HG03439 (cell line): ENCODE measurements at regions not wholly inside any gene's neighbourhood (a gene's known extent, or its start where the extent isn't known, plus 50 kb on each side); places are given as distances from the start of the nearest gene placed in this dataset.
"Not testable (repeated sequence)": the region's sequence is repeated elsewhere in the genome, so short reads cannot be mapped to it uniquely, and the experiment has no call there.

ENCODE experiments used
- ATAC-seq: cut with Tn5 transposase; IDR thresholded peaks from one replicate; pipeline ENCODE4 v1.9.1; 2021; ENCODE audit warnings: mild to moderate bottlenecking, moderate library complexity; ENCODE audit not compliant: unreplicated experiment

DNA sequence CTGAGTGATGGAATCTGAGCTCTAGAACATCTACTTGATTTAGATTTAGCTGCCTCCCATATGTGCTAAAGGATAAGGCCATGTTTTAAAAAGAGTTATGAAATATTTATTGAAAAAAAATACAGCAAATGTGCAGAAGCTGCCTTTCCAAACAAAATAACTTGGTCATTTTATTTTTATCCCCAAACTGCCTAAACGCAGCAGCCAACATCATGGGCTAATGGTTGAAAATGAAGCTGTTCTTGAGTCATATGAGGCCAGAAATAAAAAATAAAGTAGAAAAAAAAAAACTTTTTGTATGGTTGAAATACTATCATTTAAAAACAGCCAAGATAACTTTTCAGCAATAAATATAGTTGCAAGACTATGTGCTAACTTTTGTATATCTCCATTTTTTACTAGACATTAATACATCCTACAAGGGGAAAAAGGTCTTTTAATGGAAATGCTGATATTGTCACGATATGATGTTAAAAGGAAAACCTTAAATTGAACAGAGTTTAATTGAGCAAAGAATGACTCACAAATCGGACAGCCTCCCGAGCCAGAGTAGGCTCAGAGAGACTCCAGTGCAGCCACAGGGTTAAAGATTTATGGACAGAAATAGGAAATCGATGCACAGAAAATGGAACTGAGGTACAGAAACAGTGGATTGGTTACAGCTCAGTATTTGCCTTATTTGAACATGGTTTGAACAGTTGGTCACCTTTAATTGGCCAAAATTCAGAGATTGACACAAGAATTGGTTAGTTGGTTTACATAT lies 305.8 kb downstream of the MDFIC start:
- no peak for ATAC-seq

GRCh38 chr7:115226410-115226809 lies 304.5 kb downstream of the MDFIC start:
- no peak for ATAC-seq

- ATAC-seq, result no peak
These were observed 303.0 kb downstream of the MDFIC start for GRCh38 chr7:115224922-115225321.

- no peak for ATAC-seq
These were observed 302.1 kb downstream of the MDFIC start for GRCh38 chr7:115223959-115224358.

DNA sequence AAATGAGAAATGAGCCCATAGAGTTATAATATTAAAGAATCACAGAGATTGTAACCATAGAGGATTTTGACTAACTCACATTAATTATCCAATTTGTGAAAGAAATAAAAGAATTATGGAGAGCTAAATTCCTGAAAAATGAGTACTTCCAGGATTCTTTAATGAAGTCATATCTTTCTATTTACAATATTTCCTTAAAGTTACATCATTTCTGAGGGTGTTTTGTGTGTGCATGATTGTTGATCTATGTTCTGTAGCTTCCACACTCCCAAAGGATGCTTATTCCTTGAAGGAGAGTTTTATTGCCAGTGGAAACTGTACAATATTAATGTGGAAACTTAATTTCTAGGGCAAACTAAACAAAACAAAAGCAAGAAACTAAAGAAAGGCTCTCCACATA lies 299.6 kb downstream of the MDFIC start:
- ATAC-seq, result no peak

GRCh38 chr7:115218076-115218475 lies 296.2 kb downstream of the MDFIC start:
- no peak for ATAC-seq

- no peak for ATAC-seq
These were observed 295.5 kb downstream of the MDFIC start for GRCh38 chr7:115217373-115217772.

DNA sequence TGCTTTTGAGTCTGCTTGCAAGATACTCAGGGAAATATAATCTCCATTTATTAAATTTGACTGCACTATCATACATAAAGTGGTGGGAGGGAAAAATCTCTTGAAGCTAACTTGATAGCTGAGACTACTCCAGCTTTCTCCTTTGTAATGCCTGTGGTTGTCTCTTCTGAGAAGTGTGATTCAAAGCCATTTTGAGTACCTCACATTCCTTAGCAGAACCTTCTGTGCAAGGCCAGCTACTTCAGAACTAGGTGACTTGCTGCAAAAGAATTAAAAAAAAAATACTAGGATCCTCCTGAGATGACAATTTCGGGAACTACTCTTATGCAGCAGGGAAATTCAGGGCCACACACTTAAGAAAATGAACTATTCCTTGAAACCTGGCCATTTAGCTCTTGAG lies 294.8 kb downstream of the MDFIC start:
- ATAC-seq, result no peak

DNA sequence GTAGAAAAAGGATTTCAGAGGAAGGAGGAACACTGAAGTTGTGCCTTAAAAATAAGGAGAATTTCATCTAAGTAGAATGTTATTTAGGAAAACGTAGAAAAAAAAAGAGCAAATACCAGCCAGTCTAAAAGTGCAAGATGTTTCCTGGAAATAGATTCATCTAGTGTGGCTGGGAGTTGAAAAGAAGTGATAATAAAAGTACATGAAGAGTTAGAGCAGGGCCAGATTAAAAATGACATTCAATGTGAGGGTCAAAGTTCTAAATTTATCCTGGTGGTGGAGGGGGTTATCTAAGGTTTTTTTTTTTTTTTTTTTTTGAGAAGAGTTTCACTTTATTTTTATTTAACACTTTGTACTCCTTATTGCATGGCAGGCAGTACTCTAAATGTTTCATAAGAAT lies 289.3 kb downstream of the MDFIC start:
- ATAC-seq, result no peak

DNA sequence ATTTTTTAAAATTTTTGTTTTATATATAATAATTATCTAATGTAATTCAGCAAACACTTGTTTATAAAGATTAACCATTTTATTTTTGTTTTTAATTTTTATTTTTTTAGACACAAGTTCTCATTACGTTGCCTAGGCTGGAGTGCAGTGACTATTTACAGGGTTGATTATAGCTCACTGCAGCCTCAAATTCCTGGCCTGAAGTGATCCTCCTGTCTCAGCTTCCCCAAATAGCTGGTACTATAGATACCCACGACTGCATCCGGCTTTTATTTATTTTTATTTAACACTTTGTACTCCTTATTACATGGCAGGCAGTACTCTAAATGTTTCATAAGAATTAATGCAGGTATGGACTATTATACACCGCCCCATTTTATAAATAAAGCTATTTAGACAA lies 288.7 kb downstream of the MDFIC start:
- no peak for ATAC-seq

DNA sequence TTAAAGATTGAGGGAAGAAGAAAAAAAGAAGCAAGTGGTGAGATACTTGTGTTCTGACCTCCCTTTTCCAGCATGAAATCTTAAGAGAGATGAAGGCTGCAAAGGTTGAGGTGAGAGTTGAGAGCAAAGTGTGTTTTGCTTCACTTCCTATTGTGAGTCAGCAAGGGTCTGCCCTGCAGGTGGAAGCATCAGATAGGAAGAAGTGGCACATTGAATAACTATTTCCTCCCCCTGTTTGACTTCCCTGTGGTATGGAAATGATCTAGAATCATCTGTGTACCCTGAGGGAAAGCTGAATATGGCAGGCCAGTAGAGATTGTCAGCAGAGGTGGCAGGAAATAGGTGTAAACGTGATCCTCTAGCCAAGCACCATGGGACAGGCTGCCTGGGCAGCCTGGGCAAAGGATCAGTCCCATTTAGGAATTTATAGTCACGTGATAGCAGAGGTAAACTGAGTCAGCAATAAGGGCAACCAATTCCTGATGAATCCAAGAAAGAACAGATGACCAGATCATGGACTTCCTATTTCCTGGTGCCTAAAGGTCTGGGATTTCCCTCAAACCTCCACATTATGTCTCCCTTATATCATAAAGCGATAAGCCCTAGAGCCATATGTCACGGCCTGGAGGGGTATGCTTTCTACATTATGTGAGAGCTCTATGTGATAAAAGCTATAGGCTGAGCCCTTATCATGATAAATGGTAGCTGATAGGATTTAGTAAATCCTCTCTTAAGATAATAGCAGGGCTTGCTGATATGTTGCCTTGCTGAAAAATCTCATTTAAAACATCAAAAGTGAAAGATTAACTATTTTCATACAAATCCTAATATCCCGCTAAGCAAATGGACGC lies 287.0 kb downstream of the MDFIC start:
- no peak for ATAC-seq

- ATAC-seq, result not testable (repeated sequence)
These were observed 284.5 kb downstream of the MDFIC start for GRCh38 chr7:115206374-115206773.

DNA sequence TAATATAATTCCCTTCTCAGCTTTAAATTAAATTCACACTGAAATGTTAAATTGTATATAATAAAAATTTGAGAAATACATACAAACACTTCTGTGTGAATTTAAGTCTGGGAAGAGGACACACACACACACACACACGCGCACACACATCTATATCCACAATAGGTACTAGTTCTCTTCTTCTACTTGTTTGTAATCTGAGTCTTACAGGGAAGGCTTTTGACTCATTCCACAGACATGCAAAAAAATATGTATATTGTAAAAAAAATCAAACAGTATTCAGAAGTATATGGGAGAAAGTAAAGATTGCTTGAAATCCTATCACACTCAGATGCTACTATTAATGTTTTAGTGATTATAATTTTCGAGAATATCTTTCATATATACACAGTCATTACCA lies 276.2 kb downstream of the MDFIC start:
- no peak for ATAC-seq

- ATAC-seq, result no peak
These were observed 273.3 kb downstream of the MDFIC start for GRCh38 chr7:115195208-115195607.

DNA sequence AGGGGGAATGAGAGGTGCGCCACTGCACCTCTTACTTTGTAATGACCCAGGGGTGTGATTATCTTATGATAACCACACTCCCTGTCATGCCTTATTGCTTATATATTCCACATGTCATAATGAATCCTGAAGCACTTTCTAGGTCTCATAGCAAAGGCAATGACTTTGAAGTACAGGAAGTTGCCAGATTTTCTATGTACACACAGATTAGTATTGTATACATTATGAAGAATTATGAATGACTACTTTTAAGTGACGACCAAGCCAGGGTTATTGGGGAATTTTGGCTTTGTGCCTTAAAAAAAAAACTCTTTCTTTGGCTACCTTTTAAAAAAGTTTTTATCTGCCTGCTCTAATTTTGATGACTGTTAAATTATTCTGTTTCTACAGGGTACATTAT lies 269.6 kb downstream of the MDFIC start:
- ATAC-seq, result no peak

GRCh38 chr7:115183431-115184057 lies 261.6 kb downstream of the MDFIC start:
- no peak for ATAC-seq

GRCh38 chr7:115178835-115179234 lies 256.9 kb downstream of the MDFIC start:
- no peak for ATAC-seq

DNA sequence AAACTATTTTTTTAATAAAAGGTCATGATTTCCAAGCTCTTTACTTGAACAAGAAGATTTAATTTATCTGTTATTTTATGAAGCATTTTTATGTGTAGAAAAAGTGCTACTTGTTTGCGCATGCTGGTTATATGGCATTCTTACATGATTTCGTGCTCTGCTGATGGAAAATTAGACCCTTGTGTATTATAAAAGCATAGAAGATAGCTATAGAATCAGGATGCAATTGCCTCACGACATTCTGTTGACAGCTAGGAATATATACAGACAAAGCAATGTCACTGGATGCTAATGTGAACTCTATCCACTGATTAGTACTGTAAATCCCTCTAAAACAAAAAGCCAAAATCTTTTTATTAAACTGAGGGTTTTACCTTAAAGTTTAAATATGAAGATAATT lies 255.9 kb downstream of the MDFIC start:
- ATAC-seq, result no peak

GRCh38 chr7:115177103-115177502 lies 255.2 kb downstream of the MDFIC start:
- no peak for ATAC-seq

DNA sequence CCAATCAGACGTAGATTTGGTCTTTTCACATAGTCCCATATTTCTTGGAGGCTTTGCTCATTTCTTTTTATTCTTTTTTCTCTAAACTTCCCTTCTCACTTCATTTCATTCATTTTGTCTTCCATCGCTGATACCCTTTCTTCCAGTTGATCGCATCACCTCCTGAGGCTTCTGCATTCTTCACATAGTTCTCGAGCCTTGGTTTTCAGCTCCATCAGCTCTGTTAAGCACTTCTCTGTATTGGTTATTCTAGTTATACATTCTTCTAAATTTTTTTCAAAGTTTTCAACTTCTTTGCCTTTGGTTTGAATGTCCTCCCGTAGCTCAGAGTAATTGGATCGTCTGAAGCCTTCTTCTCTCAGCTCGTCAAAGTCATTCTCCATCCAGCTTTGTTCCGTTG lies 250.5 kb downstream of the MDFIC start:
- ATAC-seq, result not testable (repeated sequence)

GRCh38 chr7:115153769-115154477 lies 232.0 kb downstream of the MDFIC start:
- no peak for ATAC-seq
